Trophoblast cell (in vitro differentiated cells and primary cell): ENCODE measurements at regions not wholly inside any gene's neighbourhood (a gene's known extent, or its start where the extent isn't known, plus 50 kb on each side); places are given as distances from the start of the nearest gene placed in this dataset.

Source experiments
- DNase-seq, 2 donors: peaks; one replicate each; pipeline ENCODE4 v3.0.0-alpha.2; 2016
- H2AFZ ChIP-seq: 2 replicates; pipeline ENCODE4 v1.6.1; 2013; ENCODE audit warnings: low read length, moderate library complexity, mild to moderate bottlenecking; ENCODE audit not compliant: insufficient read depth, poor library complexity
- H2AK5ac ChIP-seq: 2 replicates; pipeline ENCODE4 v1.6.1; 2013; ENCODE audit warnings: mild to moderate bottlenecking, low read length
- H2BK120ac ChIP-seq: 2 replicates; pipeline ENCODE4 v1.6.1; 2013; ENCODE audit warnings: low read length, mild to moderate bottlenecking, moderate library complexity; ENCODE audit not compliant: insufficient read depth, poor library complexity
- H2BK12ac ChIP-seq: 2 replicates; pipeline ENCODE4 v1.6.1; 2013; ENCODE audit warnings: mild to moderate bottlenecking, low read length, moderate library complexity
- H2BK5ac ChIP-seq: 2 replicates; pipeline ENCODE4 v1.6.1; 2013; ENCODE audit warnings: low read length, low read depth, moderate library complexity, mild to moderate bottlenecking; ENCODE audit not compliant: poor library complexity
- H3K14ac ChIP-seq: 2 replicates; pipeline ENCODE4 v1.6.1; 2013; ENCODE audit warnings: mild to moderate bottlenecking, low read length
- H3K18ac ChIP-seq: 2 replicates; pipeline ENCODE4 v1.6.1; 2013; ENCODE audit warnings: mild to moderate bottlenecking, low read length
- H3K23ac ChIP-seq: 2 replicates; pipeline ENCODE4 v1.6.1; 2013; ENCODE audit warnings: low read length
- H3K27ac ChIP-seq: 2 replicates; pipeline ENCODE4 v1.5.1; 2013; ENCODE audit warnings: low read depth, mild to moderate bottlenecking, inconsistent platforms, low read length, moderate library complexity
- H3K27me3 ChIP-seq: 2 replicates; pipeline ENCODE4 v1.6.1; 2013; ENCODE audit warnings: inconsistent platforms, mild to moderate bottlenecking, low read length, moderate library complexity; ENCODE audit not compliant: insufficient read depth
- H3K36me3 ChIP-seq, 2 experiments: 1 replicate in 1 of 2; 2 replicates in 1 of 2; pipeline ENCODE4 v1.6.1; 2013; ENCODE audit warnings: low read length in 2 of 2, mild to moderate bottlenecking in 2 of 2, moderate library complexity in 1 of 2; ENCODE audit not compliant: insufficient read depth in 2 of 2, control insufficient read depth in 1 of 2
- H3K4ac ChIP-seq: 2 replicates; pipeline ENCODE4 v1.6.1; 2013; ENCODE audit warnings: low read depth, mild to moderate bottlenecking, low read length, moderate library complexity
- H3K4me1 ChIP-seq, 2 experiments: 1 replicate in 1 of 2; 2 replicates in 1 of 2; pipeline ENCODE4 v1.6.1; 2013; ENCODE audit warnings: low read length in 2 of 2, mild to moderate bottlenecking in 2 of 2, moderate library complexity in 1 of 2; ENCODE audit not compliant: insufficient read depth in 2 of 2, control insufficient read depth in 1 of 2
- H3K4me2 ChIP-seq: 2 replicates; pipeline ENCODE4 v1.6.1; 2013; ENCODE audit warnings: inconsistent platforms, mild to moderate bottlenecking, low read length, moderate library complexity
- H3K4me3 ChIP-seq: 2 replicates; pipeline ENCODE4 v1.5.1; 2013; ENCODE audit warnings: mild to moderate bottlenecking, low read depth, low read length, inconsistent platforms
- H3K79me1 ChIP-seq: one replicate; pipeline ENCODE4 v1.6.1; 2013; ENCODE audit warnings: low read length
- H3K79me2 ChIP-seq: 2 replicates; pipeline ENCODE4 v1.6.1; 2013; ENCODE audit warnings: low read length, mild to moderate bottlenecking; ENCODE audit not compliant: control insufficient read depth, insufficient read depth, poor library complexity
- H3K9ac ChIP-seq: 2 replicates; pipeline ENCODE4 v1.6.1; 2013; ENCODE audit warnings: mild to moderate bottlenecking, low read length
- H3K9me3 ChIP-seq: 2 replicates; pipeline ENCODE4 v1.6.1; 2013; ENCODE audit warnings: low read depth, mild to moderate bottlenecking, control low read depth, inconsistent platforms, low read length; ENCODE audit not compliant: insufficient read depth
- H4K12ac ChIP-seq: 2 replicates; pipeline ENCODE4 v1.6.1; 2013; ENCODE audit warnings: low read depth, mild to moderate bottlenecking, low read length, moderate library complexity
- H4K8ac ChIP-seq: 2 replicates; pipeline ENCODE4 v1.6.1; 2013; ENCODE audit warnings: low read depth, mild to moderate bottlenecking, low read length, moderate library complexity
- H4K91ac ChIP-seq: one replicate; pipeline ENCODE4 v1.6.1; 2013; ENCODE audit warnings: low read depth, mild to moderate bottlenecking, low read length, moderate library complexity
- WGBS: extraction: QIAGEN DNeasy Blood & Tissue Kit; methylation state at CpG from one replicate; pipeline ENCODE4 v1.1.7; 2013; ENCODE audit warnings: missing lambda C conversion rate; ENCODE audit not compliant: insufficient read length, insufficient coverage; ENCODE audit errors: extremely low coverage; 5-methylcytosine and 5-hydroxymethylcytosine counted together

GRCh38 chr7:118011652-118012051 is 138.4 kb upstream of the CTTNBP2 start:
- no peak overlapping the region for H2AK5ac ChIP-seq
- no peaks in the 10 kb centered on the region for H3K79me2 ChIP-seq

GRCh38 chr7:118013252-118014010 is 140.2 kb upstream of the CTTNBP2 start:
- Histone ChIP-seq H3K27ac (no peak overlapping the region), H3K23ac (no peak overlapping the region), H4K12ac (no peak overlapping the region), H2BK120ac (no peak overlapping the region), H3K4me3 (no peak overlapping the region), H3K4me1 (no peaks in the 10 kb centered on the region), H3K79me1 (no peaks in the 10 kb centered on the region), H3K79me2 (no peaks in the 10 kb centered on the region), H4K91ac (no peak overlapping the region), H3K4ac (no peak overlapping the region), H2AK5ac (no peak overlapping the region), H4K8ac (no peak overlapping the region), H3K9ac (no peak overlapping the region), H3K9me3 (no peaks in the 10 kb centered on the region), H3K27me3 (no peaks in the 10 kb centered on the region), H3K4me2 (no peak overlapping the region), H2BK12ac (no peak overlapping the region), H2AFZ (no peak overlapping the region), H3K18ac (no peak overlapping the region), H2BK5ac (no peak overlapping the region), H3K36me3 (no peaks in the 10 kb centered on the region), H3K14ac (no peak overlapping the region)
- no peak for DNase-seq
- no CpG with 5 or more reads among the region's 2 CpGs for WGBS

More at GRCh38 chr7:118011652-118012051, 138.4 kb upstream of the CTTNBP2 start:
- Histone ChIP-seq H2BK120ac (no peak overlapping the region), H3K4ac (no peak overlapping the region), H3K36me3 (no peaks in the 10 kb centered on the region), H3K27ac (no peak overlapping the region), H3K14ac (no peak overlapping the region), H3K4me2 (no peak overlapping the region), H2AFZ (no peak overlapping the region), H3K9me3 (no peaks in the 10 kb centered on the region), H4K91ac (no peak overlapping the region), H3K18ac (no peak overlapping the region), H4K8ac (no peak overlapping the region), H2BK5ac (no peak overlapping the region), H3K4me3 (no peak overlapping the region), H3K79me1 (peaks cover 3% of the 10 kb centered on the region), H3K4me1 (peaks cover 5% of the 10 kb centered on the region in 2 experiments), H4K12ac (no peak overlapping the region), H2BK12ac (no peak overlapping the region), H3K27me3 (no peaks in the 10 kb centered on the region), H3K23ac (no peak overlapping the region), H3K9ac (no peak overlapping the region)
- no peak for DNase-seq
- WGBS, result no CpG with 5 or more reads among the region's 3 CpGs

GRCh38 chr7:118022546-118022945 is 149.3 kb upstream of the CTTNBP2 start:
- no peak overlapping the region for H4K8ac ChIP-seq
- no peaks in the 10 kb centered on the region for H3K79me2 ChIP-seq
- H2AK5ac ChIP-seq, result no peak overlapping the region
- H2BK120ac ChIP-seq, result no peak overlapping the region
- H3K79me1 ChIP-seq, result no peaks in the 10 kb centered on the region
- no peak overlapping the region for H2BK12ac ChIP-seq
- no peak overlapping the region for H3K27ac ChIP-seq
- no peak overlapping the region for H2BK5ac ChIP-seq
- no peaks in the 10 kb centered on the region for H3K36me3 ChIP-seq
- H3K9me3 ChIP-seq, result no peaks in the 10 kb centered on the region
- H4K91ac ChIP-seq, result no peak overlapping the region
- H3K4me2 ChIP-seq, result no peak overlapping the region
- no peak overlapping the region for H3K4me3 ChIP-seq
- H3K4ac ChIP-seq, result no peak overlapping the region
- H3K27me3 ChIP-seq, result no peaks in the 10 kb centered on the region
- DNase-seq, result no peak
- H3K4me1 ChIP-seq, result peaks cover 0 to 2% of the 10 kb centered on the region in 2 experiments
- H3K14ac ChIP-seq, result no peak overlapping the region
- H2AFZ ChIP-seq, result no peak overlapping the region
- no peak overlapping the region for H3K23ac ChIP-seq
- H3K18ac ChIP-seq, result no peak overlapping the region
- WGBS, result no CpG with 5 or more reads among the region's 2 CpGs
- H3K9ac ChIP-seq, result no peak overlapping the region
- H4K12ac ChIP-seq, result no peak overlapping the region

- no peak for DNase-seq
- H2BK120ac ChIP-seq, result no peak overlapping the region
- H2AK5ac ChIP-seq, result no peak overlapping the region
- no peak overlapping the region for H4K91ac ChIP-seq
- no peak overlapping the region for H3K23ac ChIP-seq
- H3K4ac ChIP-seq, result no peak overlapping the region
- H3K14ac ChIP-seq, result no peak overlapping the region
- H3K4me1 ChIP-seq, result peaks cover 0 to 2% of the 10 kb centered on the region in 2 experiments
- no peak overlapping the region for H3K4me2 ChIP-seq
- H3K79me1 ChIP-seq, result no peaks in the 10 kb centered on the region
- H2BK12ac ChIP-seq, result no peak overlapping the region
- H4K8ac ChIP-seq, result no peak overlapping the region
- H3K4me3 ChIP-seq, result no peak overlapping the region
- WGBS, result no CpG with 5 or more reads among the region's 2 CpGs
- no peak overlapping the region for H3K9ac ChIP-seq
- H3K79me2 ChIP-seq, result no peaks in the 10 kb centered on the region
- H2AFZ ChIP-seq, result no peak overlapping the region
- H3K27me3 ChIP-seq, result no peaks in the 10 kb centered on the region
- no peaks in the 10 kb centered on the region for H3K9me3 ChIP-seq
- no peak overlapping the region for H3K27ac ChIP-seq
- no peak overlapping the region for H4K12ac ChIP-seq
- no peak overlapping the region for H2BK5ac ChIP-seq
- H3K18ac ChIP-seq, result no peak overlapping the region
- no peaks in the 10 kb centered on the region for H3K36me3 ChIP-seq
Measured at GRCh38 chr7:118026791-118027190, 153.6 kb upstream of the CTTNBP2 start.
